SK-N-SH treated with all-trans-retinoic acid at 6 μM for 48 hours (cell line): ENCODE measurements at regions not wholly inside any gene's neighbourhood (a gene's known extent, or its start where the extent isn't known, plus 50 kb on each side); places are given as distances from the start of the nearest gene placed in this dataset.

Experiments used
- ATAC-seq: fragments of 200-7000 bp; cut with Tn5 transposase; 3 replicates; pipeline ENCODE4 v1.9.1; 2020; ENCODE audit warnings: mild to moderate bottlenecking, moderate library complexity
- ARNTL ChIP-seq: fragments of 450-650 bp; formaldehyde crosslinking; IDR thresholded peaks from 2 replicates; pipeline ENCODE4 v1.5.0; 2020; ENCODE audit warnings: low read depth, mild to moderate bottlenecking, moderate library complexity, borderline replicate concordance
- BACH2 ChIP-seq: fragments of 250-450 bp; sonication (Bioruptor Pico); IDR thresholded peaks from 2 replicates; pipeline ENCODE4 v1.9.0; 2021; ENCODE audit warnings: mild to moderate bottlenecking, borderline replicate concordance
- CSDC2 ChIP-seq: fragments of 250-450 bp; sonication (Bioruptor Pico); IDR thresholded peaks from 2 replicates; pipeline ENCODE4 v1.5.0; 2020; ENCODE audit warnings: mild to moderate bottlenecking, moderate library complexity
- ESRRG ChIP-seq: fragments of 250-450 bp; sonication (Bioruptor Pico); IDR thresholded peaks from 2 replicates; pipeline ENCODE4 v1.6.1; 2021; ENCODE audit warnings: mild to moderate bottlenecking
- GLIS3 ChIP-seq: fragments of 250-450 bp; sonication (Bioruptor Pico); IDR thresholded peaks from 2 replicates; pipeline ENCODE4 v1.5.0; 2020; ENCODE audit warnings: mild to moderate bottlenecking, moderate library complexity
- ISL1 ChIP-seq: fragments of 250-450 bp; sonication (Bioruptor Pico); IDR thresholded peaks from 2 replicates; pipeline ENCODE4 v2.1.2; 2022; ENCODE audit warnings: mild to moderate bottlenecking, moderate library complexity
- OSR1 ChIP-seq: fragments of 250-450 bp; sonication (Bioruptor Pico); IDR thresholded peaks from 2 replicates; pipeline ENCODE4 v1.8.0; 2022; ENCODE audit warnings: moderate library complexity, mild to moderate bottlenecking, inconsistent platforms
- PPARA ChIP-seq: fragments of 250-450 bp; sonication (Bioruptor Pico); IDR thresholded peaks from 2 replicates; pipeline ENCODE4 v1.5.0; 2020; ENCODE audit warnings: mild to moderate bottlenecking, borderline replicate concordance
- RARB ChIP-seq: fragments of 250-450 bp; sonication (Bioruptor Pico); IDR thresholded peaks from 2 replicates; pipeline ENCODE4 v1.8.0; 2021; ENCODE audit warnings: mild to moderate bottlenecking, moderate library complexity
- SNAI2 ChIP-seq: fragments of 250-450 bp; sonication (Bioruptor Pico); IDR thresholded peaks from 2 replicates; pipeline ENCODE4 v1.5.0; 2020; ENCODE audit warnings: mild to moderate bottlenecking, moderate library complexity
- TCF4 ChIP-seq: fragments of 250-450 bp; sonication (Bioruptor Pico); IDR thresholded peaks from 2 replicates; pipeline ENCODE4 v1.8.0; 2021; ENCODE audit warnings: mild to moderate bottlenecking, moderate library complexity, borderline replicate concordance
- TOX ChIP-seq: fragments of 250-450 bp; sonication (Bioruptor Pico); IDR thresholded peaks from 2 replicates; pipeline ENCODE4 v1.8.0; 2021; ENCODE audit warnings: mild to moderate bottlenecking, moderate library complexity, borderline replicate concordance
- ZC3H10 ChIP-seq: fragments of 250-450 bp; sonication (Bioruptor Pico); IDR thresholded peaks from 2 replicates; pipeline ENCODE4 v1.5.1; 2021; ENCODE audit warnings: mild to moderate bottlenecking, moderate library complexity
- ZFP3 ChIP-seq: fragments of 250-450 bp; sonication (Bioruptor Pico); IDR thresholded peaks from 2 replicates; pipeline ENCODE4 v1.5.0; 2020; ENCODE audit warnings: mild to moderate bottlenecking, moderate library complexity
- ZFP30 ChIP-seq: fragments of 450-650 bp; formaldehyde crosslinking; IDR thresholded peaks from 2 replicates; pipeline ENCODE4 v1.5.0; 2022; ENCODE audit warnings: mild to moderate bottlenecking, moderate library complexity
- TF ChIP-seq, protein P1 (sequence below): fragments of 250-450 bp; sonication (Bioruptor Pico); IDR thresholded peaks from 2 replicates; pipeline ENCODE4 v1.5.0; 2020; ENCODE audit warnings: mild to moderate bottlenecking, moderate library complexity
- TF ChIP-seq, protein P2 (sequence below): fragments of 250-450 bp; sonication (Bioruptor Pico); IDR thresholded peaks from 2 replicates; pipeline ENCODE4 v1.5.1; 2021; ENCODE audit warnings: mild to moderate bottlenecking, moderate library complexity
- TF ChIP-seq, protein P3 (sequence below): fragments of 250-450 bp; sonication (Bioruptor Pico); IDR thresholded peaks from 2 replicates; pipeline ENCODE4 v1.8.0; 2020; ENCODE audit warnings: mild to moderate bottlenecking, moderate library complexity, borderline replicate concordance
- TF ChIP-seq, protein P4 (sequence below): fragments of 250-450 bp; sonication (Bioruptor Pico); IDR thresholded peaks from 2 replicates; pipeline ENCODE4 v1.5.1; 2020; ENCODE audit warnings: low read depth, mild to moderate bottlenecking, moderate library complexity
- TF ChIP-seq, protein P5 (sequence below): fragments of 250-450 bp; sonication (Bioruptor Pico); IDR thresholded peaks from 2 replicates; pipeline ENCODE4 v1.8.0; 2021; ENCODE audit warnings: low read depth, mild to moderate bottlenecking, moderate library complexity, borderline replicate concordance

DNA sequence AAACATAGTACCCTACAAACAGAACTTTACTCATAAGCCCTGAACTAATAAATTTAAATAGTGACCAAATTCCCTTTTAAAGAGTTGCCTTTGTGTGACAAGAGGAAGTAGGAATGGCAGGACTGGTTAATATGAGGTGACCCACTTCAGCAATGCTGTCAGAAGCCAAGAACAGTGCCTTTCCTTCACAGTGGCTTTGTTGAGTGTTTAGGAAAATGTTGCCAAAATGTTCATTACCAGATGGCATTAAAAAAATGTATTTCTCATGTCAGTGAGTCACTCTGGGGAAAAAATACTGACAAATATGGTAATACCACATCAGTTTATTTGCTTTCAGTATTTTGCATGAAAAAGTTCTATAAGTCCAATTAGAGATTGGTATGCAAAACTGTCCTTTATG, 103.3 kb downstream of the DIRAS2 start:
- TF ChIP-seq, protein P1, sequence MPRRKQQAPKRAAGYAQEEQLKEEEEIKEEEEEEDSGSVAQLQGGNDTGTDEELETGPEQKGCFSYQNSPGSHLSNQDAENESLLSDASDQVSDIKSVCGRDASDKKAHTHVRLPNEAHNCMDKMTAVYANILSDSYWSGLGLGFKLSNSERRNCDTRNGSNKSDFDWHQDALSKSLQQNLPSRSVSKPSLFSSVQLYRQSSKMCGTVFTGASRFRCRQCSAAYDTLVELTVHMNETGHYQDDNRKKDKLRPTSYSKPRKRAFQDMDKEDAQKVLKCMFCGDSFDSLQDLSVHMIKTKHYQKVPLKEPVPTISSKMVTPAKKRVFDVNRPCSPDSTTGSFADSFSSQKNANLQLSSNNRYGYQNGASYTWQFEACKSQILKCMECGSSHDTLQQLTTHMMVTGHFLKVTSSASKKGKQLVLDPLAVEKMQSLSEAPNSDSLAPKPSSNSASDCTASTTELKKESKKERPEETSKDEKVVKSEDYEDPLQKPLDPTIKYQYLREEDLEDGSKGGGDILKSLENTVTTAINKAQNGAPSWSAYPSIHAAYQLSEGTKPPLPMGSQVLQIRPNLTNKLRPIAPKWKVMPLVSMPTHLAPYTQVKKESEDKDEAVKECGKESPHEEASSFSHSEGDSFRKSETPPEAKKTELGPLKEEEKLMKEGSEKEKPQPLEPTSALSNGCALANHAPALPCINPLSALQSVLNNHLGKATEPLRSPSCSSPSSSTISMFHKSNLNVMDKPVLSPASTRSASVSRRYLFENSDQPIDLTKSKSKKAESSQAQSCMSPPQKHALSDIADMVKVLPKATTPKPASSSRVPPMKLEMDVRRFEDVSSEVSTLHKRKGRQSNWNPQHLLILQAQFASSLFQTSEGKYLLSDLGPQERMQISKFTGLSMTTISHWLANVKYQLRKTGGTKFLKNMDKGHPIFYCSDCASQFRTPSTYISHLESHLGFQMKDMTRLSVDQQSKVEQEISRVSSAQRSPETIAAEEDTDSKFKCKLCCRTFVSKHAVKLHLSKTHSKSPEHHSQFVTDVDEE (CRISPR knock-in tag) = no peak
- TF ChIP-seq ARNTL (CRISPR knock-in tag) = no peak
- TF ChIP-seq GLIS3 = no peak
- TF ChIP-seq, protein P2, sequence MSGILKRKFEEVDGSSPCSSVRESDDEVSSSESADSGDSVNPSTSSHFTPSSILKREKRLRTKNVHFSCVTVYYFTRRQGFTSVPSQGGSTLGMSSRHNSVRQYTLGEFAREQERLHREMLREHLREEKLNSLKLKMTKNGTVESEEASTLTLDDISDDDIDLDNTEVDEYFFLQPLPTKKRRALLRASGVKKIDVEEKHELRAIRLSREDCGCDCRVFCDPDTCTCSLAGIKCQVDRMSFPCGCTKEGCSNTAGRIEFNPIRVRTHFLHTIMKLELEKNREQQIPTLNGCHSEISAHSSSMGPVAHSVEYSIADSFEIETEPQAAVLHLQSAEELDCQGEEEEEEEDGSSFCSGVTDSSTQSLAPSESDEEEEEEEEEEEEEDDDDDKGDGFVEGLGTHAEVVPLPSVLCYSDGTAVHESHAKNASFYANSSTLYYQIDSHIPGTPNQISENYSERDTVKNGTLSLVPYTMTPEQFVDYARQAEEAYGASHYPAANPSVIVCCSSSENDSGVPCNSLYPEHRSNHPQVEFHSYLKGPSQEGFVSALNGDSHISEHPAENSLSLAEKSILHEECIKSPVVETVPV = no peak
- TF ChIP-seq ISL1 (CRISPR knock-in tag) = no peak
- TF ChIP-seq RARB (CRISPR knock-in tag) = no peak
- TF ChIP-seq ZC3H10 (CRISPR knock-in tag) = no peak
- TF ChIP-seq PPARA (CRISPR knock-in tag) = no peak
- no peak for TF ChIP-seq ZFP30 (CRISPR knock-in tag)
- no peak for TF ChIP-seq TCF4 (CRISPR knock-in tag)
- TF ChIP-seq CSDC2 (CRISPR knock-in tag) = no peak
- TF ChIP-seq BACH2 (CRISPR knock-in tag) = no peak
- TF ChIP-seq SNAI2 (CRISPR knock-in tag) = no peak

DNA sequence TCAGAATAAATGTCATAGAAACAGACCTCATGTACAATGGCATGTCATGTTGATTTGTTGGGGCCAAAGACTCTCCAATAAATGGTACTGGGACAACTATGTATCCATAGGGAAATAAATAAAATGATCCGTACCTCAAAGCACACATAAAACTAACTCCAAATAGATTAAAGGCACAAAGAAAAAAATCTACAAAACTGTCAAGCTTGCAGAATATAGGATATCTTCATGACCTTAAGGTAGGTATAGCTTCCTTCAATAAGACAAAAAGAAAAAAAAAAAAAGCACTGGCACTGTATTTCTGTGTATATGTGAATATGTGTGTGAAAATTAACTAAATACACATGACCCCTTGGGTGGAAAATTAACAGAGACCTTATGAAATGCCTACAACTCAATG, 101.9 kb downstream of the DIRAS2 start:
- ATAC-seq = no peak
- TF ChIP-seq OSR1 (CRISPR knock-in tag) (no peak), PPARA (CRISPR knock-in tag) (no peak), ISL1 (CRISPR knock-in tag) (no peak), RARB (CRISPR knock-in tag) (no peak), ARNTL (CRISPR knock-in tag) (no peak), SNAI2 (CRISPR knock-in tag) (no peak), ZC3H10 (CRISPR knock-in tag) (no peak), ZFP3 (no peak), TOX (CRISPR knock-in tag) (no peak), CSDC2 (CRISPR knock-in tag) (no peak), ESRRG (CRISPR knock-in tag) (no peak), ZFP30 (CRISPR knock-in tag) (no peak)
- TF ChIP-seq, protein P3, sequence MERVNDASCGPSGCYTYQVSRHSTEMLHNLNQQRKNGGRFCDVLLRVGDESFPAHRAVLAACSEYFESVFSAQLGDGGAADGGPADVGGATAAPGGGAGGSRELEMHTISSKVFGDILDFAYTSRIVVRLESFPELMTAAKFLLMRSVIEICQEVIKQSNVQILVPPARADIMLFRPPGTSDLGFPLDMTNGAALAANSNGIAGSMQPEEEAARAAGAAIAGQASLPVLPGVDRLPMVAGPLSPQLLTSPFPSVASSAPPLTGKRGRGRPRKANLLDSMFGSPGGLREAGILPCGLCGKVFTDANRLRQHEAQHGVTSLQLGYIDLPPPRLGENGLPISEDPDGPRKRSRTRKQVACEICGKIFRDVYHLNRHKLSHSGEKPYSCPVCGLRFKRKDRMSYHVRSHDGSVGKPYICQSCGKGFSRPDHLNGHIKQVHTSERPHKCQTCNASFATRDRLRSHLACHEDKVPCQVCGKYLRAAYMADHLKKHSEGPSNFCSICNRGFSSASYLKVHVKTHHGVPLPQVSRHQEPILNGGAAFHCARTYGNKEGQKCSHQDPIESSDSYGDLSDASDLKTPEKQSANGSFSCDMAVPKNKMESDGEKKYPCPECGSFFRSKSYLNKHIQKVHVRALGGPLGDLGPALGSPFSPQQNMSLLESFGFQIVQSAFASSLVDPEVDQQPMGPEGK = no peak
- TF ChIP-seq, protein P4, sequence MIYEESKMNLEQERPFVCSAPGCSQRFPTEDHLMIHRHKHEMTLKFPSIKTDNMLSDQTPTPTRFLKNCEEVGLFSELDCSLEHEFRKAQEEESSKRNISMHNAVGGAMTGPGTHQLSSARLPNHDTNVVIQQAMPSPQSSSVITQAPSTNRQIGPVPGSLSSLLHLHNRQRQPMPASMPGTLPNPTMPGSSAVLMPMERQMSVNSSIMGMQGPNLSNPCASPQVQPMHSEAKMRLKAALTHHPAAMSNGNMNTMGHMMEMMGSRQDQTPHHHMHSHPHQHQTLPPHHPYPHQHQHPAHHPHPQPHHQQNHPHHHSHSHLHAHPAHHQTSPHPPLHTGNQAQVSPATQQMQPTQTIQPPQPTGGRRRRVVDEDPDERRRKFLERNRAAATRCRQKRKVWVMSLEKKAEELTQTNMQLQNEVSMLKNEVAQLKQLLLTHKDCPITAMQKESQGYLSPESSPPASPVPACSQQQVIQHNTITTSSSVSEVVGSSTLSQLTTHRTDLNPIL (CRISPR knock-in tag) = no peak
- TF ChIP-seq, protein P5, sequence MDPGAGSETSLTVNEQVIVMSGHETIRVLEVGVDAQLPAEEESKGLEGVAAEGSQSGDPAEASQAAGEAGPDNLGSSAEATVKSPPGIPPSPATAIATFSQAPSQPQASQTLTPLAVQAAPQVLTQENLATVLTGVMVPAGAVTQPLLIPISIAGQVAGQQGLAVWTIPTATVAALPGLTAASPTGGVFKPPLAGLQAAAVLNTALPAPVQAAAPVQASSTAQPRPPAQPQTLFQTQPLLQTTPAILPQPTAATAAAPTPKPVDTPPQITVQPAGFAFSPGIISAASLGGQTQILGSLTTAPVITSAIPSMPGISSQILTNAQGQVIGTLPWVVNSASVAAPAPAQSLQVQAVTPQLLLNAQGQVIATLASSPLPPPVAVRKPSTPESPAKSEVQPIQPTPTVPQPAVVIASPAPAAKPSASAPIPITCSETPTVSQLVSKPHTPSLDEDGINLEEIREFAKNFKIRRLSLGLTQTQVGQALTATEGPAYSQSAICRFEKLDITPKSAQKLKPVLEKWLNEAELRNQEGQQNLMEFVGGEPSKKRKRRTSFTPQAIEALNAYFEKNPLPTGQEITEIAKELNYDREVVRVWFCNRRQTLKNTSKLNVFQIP = no peak
- TF ChIP-seq, protein P1 (CRISPR knock-in tag) = no peak

More for the DNA sequence above, 103.3 kb downstream of the DIRAS2 start:
- ATAC-seq = no peak
